ENCODE measurements at regions not wholly inside any gene's neighbourhood (a gene's known extent, or its start where the extent isn't known, plus 50 kb on each side); places are given as distances from the start of the nearest gene placed in this dataset.

GRCh38 chr13:33932769-33933406 lies 114.9 kb downstream of the RFC3 start:
- Histone ChIP-seq H3K4me1 (replicated peaks in 1 of 2) (peaks cover 20 to 26% of the 10 kb centered on the region in 2 donors), H3K27ac (no peak overlapping the region), H3K27me3 (no peaks in the 10 kb centered on the region), H3K4me3 (no peak overlapping the region), H3K36me3 (replicated peaks in 1 of 2) (no peaks in the 10 kb centered on the region), H3K9me3 (replicated peaks in 1 of 3) (no peaks in the 10 kb centered on the region)
- WGBS, 4 donors: 78 to 87% (median 84%) methylated on average over 3 of the region's 3 CpGs
- DNase-seq: no peak
- intact Hi-C loops (cut with DNase I): no loop called here
- TF ChIP-seq CTCF (IDR thresholded peaks at IDR 0.05) (no peak), POLR2A (IDR thresholded peaks at IDR 0.05) (no peak)

GRCh38 chr13:33933810-33934209 lies 115.9 kb downstream of the RFC3 start:
- H3K4me3 ChIP-seq: peak overlapping the region in 1 of 4 donors; percentile 38
- no peaks in the 10 kb centered on the region for H3K9me3 ChIP-seq (replicated peaks in 1 of 3)
- DNase-seq: no peak
- intact Hi-C loops (cut with DNase I): no loop called here
- 77 to 94% (median 84%) methylated on average over 3 of the region's 3 CpGs for WGBS, 4 donors
- H3K36me3 ChIP-seq (replicated peaks in 1 of 2): no peaks in the 10 kb centered on the region
- H3K27me3 ChIP-seq: no peaks in the 10 kb centered on the region
- peak overlapping the region in 2 of 5 donors; percentile 67 to 73 for H3K27ac ChIP-seq
- peaks cover 20 to 26% of the 10 kb centered on the region in 2 donors for H3K4me1 ChIP-seq (replicated peaks in 1 of 2)
- no peak for TF ChIP-seq CTCF (IDR thresholded peaks at IDR 0.05)
- TF ChIP-seq POLR2A (IDR thresholded peaks at IDR 0.05): no peak

GRCh38 chr13:33934343-33934742 lies 116.4 kb downstream of the RFC3 start:
- intact Hi-C loops (cut with DNase I): no loop called here
- peak overlapping the region in 4 of 5 donors; percentile 30 to 73 (median 55) for H3K27ac ChIP-seq

GRCh38 chr13:33934951-33935371 lies 117.0 kb downstream of the RFC3 start:
- DNase-seq: no peak
- Histone ChIP-seq H3K27ac (peak overlapping the region in 3 of 5 donors; percentile 43 to 73 (median 67)), H3K4me3 (peak overlapping the region in 1 of 4 donors; percentile 38), H3K4me1 (replicated peaks in 1 of 2) (peaks cover 20 to 26% of the 10 kb centered on the region in 2 donors), H3K36me3 (replicated peaks in 1 of 2) (no peaks in the 10 kb centered on the region), H3K27me3 (no peaks in the 10 kb centered on the region), H3K9me3 (replicated peaks in 1 of 3) (no peaks in the 10 kb centered on the region)
- intact Hi-C loops (cut with DNase I): no loop called here
- TF ChIP-seq CTCF (IDR thresholded peaks at IDR 0.05): no peak
- TF ChIP-seq POLR2A (IDR thresholded peaks at IDR 0.05): no peak

More at GRCh38 chr13:33934343-33934742, 116.4 kb downstream of the RFC3 start:
- TF ChIP-seq CTCF (IDR thresholded peaks at IDR 0.05): no peak
- TF ChIP-seq POLR2A (IDR thresholded peaks at IDR 0.05): no peak
- Histone ChIP-seq H3K4me1 (replicated peaks in 1 of 2) (peaks cover 20 to 26% of the 10 kb centered on the region in 2 donors), H3K36me3 (replicated peaks in 1 of 2) (no peaks in the 10 kb centered on the region), H3K27me3 (no peaks in the 10 kb centered on the region), H3K4me3 (peak overlapping the region in 1 of 4 donors; percentile 38), H3K9me3 (replicated peaks in 1 of 3) (no peaks in the 10 kb centered on the region)
- peak in 4 of 7 donors; percentile 28 to 44 (median 37) for DNase-seq
- WGBS, 4 donors: 31 to 38% (median 35%) methylated on average over 2 of the region's 2 CpGs
